GM18907 (cell line): ENCODE measurements at regions not wholly inside any gene's neighbourhood (a gene's known extent, or its start where the extent isn't known, plus 50 kb on each side); places are given as distances from the start of the nearest gene placed in this dataset.

Experiments
- ATAC-seq: cut with Tn5 transposase; IDR thresholded peaks from one replicate; pipeline ENCODE4 v1.9.1; 2021; ENCODE audit warnings: mild to moderate bottlenecking, moderate library complexity; ENCODE audit not compliant: unreplicated experiment

DNA sequence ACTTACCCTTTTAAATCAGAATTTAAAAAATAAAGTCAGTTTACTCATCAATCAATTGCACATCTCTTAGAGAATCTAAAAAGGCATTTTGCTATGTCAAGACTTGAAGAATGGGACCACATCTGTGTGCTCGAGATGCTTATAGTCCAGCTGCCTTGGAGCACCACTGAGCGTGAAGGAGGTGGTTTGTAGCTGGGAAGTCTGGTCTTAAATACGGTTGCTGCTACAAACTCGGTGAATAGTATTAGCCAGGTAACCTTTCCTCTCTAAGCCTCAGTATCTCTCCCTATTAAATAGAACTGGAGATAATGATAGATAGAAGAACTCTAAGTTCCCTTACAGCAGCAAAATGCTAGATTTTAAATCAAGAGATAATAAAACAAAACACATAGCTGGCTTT is 289.7 kb downstream of the TRIB2 start:
- no peak for ATAC-seq

DNA sequence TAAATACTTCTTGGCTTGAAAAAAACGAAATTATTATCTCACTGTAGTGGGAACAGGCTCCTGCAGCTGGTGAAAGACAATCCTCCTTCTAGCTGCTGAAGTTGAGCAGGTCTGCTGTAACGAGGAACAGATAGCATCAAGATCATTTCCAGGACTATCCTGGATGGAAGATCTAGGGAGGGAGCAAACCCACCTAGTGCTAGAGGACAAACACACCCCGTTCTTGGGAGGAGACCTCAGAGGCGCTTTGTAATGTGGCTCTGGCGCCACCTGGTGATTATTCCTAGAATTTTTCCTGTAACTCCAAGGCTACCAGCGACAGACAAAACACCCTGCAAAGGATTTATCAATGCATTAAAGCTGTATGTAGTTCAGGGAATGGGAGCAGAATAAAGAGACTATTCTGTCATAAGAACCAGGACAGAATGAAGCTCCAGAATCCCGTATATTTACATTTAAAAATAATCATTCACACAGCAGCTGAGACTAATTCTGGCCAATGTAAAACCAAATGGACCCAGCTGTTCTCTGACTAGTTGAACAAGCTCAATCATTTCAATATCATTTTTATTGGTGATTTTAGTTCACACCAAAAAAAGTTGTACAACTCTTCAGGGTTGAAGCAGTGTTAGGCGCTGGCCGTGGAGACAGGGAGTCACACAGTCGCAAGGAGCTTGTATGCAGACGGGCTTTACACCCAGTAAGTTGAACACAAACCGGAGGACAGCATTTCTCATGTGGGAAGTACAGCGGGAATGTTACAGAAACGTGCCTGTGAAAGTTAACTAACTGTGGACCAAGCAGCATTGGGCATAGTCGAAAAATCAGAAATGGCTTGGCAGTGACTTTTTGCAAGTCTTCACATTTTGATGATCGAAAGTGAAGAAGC is 290.3 kb downstream of the TRIB2 start:
- ATAC-seq: peak; percentile 84

GRCh38 chr2:13009027-13009642 is 292.4 kb downstream of the TRIB2 start:
- no peak for ATAC-seq

GRCh38 chr2:13010283-13010682 is 293.5 kb downstream of the TRIB2 start:
- no peak for ATAC-seq

DNA sequence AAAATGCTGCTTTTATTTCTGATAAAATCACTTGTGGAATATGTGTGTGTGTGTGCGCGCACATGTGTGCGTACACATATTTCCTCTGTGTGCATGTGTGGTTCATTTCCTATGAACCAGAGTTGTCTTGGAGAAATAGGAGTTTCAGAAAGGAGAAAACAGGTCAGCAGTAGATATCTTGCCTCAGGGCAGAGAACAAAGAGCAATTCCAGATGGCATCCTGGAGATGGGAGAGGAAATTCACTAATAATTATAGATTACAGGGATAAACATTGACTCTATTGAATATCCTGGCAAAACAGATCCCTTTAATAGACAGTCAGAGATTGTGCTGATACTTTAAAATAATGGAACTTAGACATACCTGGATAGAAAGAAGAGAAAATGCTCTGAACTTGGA is 298.0 kb downstream of the TRIB2 start:
- no peak for ATAC-seq

DNA sequence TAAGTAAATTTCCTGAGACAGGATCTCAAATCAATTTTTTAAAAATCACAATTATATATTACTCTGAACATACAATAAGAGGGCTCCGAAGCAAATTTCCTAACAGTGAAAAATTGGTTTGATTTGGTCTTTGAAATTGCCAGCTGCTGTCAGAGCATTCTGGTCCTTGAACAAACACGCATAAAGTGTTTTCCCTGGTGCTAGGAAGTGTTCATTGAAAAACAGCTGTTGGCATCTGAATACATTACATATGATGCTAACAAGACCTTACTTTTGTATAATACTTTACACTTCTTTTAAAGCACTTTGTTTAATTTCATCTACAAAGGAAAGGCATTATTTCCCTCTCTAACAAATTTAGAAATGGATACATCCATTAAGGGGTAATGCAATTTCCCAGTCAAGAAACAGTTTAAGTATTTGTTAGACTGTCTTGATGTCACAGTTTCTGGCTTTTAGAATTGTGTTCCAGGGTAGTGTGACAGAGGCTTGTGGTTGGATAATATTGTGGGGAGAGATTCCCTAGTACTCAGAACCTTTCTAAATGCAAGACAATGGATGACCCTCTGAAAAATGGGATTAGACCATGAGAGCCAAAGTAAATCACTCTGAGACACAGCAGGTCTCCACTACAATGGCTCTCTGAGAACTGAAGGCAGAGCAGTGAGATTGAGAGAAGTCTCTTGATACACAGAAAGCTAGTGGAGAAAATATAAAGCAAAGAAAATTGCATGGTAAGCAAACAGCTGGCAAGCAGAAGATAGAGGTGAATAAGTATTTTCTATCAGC is 299.0 kb downstream of the TRIB2 start:
- no peak for ATAC-seq

GRCh38 chr2:13018490-13018889 is 301.8 kb downstream of the TRIB2 start:
- no peak for ATAC-seq

- no peak for ATAC-seq
Observed at GRCh38 chr2:13019781-13020180, 303.0 kb downstream of the TRIB2 start.

GRCh38 chr2:13020469-13020868 is 303.7 kb downstream of the TRIB2 start:
- ATAC-seq: no peak

DNA sequence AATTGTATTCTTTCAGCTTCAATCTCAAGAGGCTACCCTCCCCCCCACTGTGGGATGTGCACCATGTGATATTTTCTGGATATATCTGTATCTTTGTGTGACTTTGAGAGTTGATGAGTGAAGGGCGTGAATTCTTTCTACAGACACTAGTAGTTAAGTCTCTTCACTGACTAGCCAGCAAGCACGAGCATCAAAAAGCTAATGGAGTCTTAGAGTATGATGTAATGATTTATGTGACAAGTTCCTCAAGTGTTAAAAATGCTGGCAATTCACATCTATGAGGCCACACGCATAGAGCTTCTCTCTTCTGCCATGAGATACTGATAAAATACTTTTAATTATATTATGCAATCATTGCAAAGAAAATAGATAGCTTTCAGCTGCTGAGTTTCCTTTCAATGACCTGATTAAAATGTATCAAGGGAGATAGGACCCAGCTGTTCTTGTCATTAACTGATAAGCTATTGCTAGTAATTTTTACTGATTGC is 304.8 kb downstream of the TRIB2 start:
- ATAC-seq: no peak

DNA sequence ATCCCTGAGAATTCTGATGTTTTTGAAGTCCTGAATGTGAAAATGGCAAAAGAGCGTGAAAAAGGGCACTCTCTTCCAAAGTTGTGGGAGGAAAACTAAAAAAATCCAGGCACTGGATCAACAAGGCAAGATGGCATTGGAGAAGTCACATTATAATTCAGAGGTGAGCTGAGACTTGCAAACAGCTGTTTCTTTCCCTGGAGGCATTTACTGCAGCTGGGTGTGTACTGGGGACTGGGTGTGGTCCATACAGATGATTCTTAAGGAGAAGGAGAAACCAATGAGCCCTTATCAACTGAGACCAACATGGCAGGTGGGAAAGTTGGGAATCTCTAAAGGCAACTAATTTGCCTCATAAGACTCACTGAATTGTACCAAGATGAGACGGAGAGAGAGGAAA is 313.9 kb downstream of the TRIB2 start:
- ATAC-seq: no peak

DNA sequence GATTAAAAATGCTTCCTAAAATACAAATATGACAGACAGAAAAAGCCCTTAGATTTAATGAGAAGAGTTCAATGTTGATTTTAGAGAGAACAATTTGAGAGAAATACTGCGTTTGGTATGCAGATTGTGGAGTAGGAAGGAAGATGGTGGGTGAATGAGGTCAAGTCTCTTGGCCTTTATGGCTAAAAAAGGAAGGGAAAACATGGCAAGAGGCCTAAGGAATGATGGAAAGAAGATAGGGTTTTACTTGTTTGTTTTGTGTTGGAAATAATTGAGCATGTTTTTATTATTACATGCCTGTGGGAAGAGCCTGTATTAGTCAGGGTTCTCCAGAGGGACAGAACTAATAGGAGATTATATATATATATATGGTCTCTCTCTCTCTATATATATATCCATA is 318.1 kb downstream of the TRIB2 start:
- ATAC-seq: no peak

DNA sequence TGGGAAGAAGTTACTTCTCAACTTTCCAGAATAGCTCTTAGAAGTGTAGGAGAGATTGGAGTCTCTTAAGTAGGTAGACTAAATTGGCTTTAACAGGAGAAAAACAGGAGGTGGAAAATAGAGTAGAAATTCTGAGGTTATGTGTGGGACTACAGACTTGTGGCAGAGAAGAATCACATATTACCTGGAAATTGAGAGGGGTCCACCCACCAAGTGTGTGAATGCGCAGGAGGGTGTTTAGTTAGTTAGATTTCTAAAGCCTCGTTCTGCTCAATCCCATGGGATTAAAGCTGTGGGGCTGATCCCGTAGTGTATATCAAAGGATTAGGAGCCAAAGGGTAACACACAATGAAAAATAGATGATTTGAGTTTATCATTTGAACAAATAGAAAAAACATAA is 319.1 kb downstream of the TRIB2 start:
- ATAC-seq: no peak

- no peak for ATAC-seq
Observed at GRCh38 chr2:13040043-13040442, 323.3 kb downstream of the TRIB2 start.

DNA sequence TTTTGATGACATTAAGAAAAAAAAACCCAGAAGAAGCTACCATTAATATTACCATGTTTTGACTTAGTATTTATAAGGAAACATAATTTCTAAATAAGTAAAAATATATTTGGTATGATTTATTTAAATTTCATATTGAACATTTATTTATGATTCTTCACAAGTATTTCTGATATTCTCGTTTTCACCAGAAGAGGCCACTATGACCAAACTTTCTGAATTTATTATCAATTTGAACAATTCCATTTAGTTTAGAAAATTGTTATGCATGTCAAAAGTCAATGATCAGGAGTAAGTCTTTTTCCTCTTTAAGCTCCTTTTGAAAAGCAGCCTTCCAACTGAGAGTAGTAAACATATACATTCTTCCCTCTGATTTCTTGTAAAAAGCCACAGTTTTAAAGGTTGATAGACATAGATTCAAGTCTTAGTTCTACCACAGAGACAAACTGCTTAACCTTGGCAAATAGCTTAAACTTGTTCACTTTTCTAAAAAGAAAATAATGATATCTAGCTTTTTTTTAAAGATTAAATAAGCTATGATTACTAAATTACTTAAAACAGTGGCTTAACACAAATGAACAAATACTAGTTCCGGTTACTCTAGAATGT is 329.9 kb downstream of the TRIB2 start:
- ATAC-seq: no peak

DNA sequence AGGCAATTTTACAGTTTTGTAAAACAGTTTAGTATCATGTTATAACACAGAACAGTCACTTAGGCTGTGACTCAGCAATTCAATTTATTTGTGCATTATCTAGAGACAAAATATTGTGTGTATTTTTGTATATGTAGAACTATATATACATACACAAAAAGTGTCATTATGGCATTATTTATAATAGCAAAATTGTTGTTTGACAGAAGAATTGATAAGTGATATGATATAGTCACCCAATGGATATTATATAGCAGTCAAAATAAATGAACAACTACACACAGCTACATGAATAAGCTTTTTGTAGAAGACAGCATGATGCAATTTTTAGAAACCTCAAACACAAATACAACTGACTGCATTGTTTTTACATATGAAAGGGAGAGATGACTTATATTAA is 334.0 kb downstream of the TRIB2 start:
- no peak for ATAC-seq

DNA sequence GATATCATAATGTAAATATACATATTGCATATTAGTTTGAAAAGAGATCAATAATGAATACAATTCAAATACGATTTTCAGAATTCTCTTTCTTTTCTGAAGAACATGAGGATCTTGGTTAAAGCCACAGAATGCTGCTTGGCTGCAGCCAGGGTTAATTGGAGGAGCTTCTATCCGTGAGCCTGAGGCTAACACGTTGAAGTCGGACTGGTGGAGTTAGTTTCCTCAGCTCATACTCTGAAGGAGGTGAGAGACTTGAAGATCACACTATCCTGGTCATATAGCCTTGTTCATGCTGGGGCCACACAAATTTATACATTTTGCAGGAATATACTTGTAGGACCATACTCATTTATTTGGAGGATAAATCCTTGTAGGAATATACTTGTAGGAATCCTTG is 335.8 kb downstream of the TRIB2 start:
- no peak for ATAC-seq

DNA sequence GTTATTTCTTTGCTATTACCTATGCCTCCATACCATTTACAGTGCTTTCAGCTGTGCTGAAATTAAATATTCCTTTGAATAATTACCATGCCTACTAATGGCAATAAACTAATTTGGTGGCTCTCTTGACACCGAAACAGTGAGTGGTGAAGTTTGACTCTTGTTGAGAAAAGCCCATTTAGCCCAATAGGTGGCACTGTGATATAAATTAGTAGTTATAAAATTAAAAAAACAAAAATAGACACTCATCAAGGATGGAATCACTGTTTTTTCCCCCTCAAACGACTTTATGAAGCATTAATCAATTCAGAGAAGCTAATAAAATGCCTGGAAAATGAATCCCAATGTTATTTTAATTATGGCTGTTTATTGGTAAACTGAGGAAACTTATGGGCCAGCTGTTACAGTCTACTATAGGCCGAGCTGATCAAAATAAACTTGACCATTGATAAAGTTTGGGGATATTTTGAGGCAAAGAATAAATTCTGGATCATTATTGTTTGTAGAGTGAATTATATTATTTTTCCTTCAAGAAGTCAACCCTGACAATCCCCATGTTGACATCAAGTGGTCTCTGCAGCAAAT is 339.6 kb downstream of the TRIB2 start:
- no peak for ATAC-seq

DNA sequence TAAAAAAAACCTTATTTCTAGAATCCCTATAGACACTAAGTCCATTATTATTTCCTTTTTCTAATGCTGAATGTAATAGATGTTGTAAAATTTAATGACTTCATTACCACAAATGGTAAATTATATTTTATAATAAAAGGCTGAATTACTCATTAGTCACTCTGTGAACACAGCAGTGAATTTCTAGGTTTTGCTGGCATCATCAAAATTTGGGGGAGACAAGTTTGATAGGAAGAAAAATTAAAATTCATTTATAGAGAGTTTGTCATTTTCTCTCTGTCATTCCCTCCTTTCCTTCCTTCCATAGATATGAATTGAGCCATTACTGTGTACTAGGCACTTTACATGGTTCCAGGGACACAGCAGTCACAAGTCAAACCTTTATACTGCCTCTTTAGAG is 340.9 kb downstream of the TRIB2 start:
- no peak for ATAC-seq

GRCh38 chr2:13066676-13067075 is 349.9 kb downstream of the TRIB2 start:
- ATAC-seq: no peak

DNA sequence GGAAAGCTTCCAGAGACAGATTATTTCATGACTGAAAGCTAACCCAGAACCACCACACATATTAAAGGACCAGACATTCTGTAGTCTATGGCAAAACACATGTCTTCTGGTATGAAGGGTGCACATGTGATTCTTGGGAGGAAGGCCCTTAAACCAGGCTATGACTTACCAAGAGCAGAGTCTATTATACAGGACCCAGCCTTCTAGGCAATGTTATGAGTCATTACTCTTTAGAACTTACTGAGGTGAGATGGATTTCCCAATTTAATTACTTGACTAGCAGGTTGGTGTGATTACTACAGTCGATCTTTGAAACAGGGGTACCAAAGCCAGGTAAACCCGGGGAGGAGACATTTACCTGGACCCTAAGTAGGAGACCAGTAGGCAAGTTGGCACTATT is 350.8 kb downstream of the TRIB2 start:
- no peak for ATAC-seq
